ENCODE measurements at regions not wholly inside any gene's neighbourhood (a gene's known extent, or its start where the extent isn't known, plus 50 kb on each side); places are given as distances from the start of the nearest gene placed in this dataset.

GRCh38 chr11:119520400-119520799, 97.4 kb upstream of the THY1 start:
- no peak for DNase-seq

GRCh38 chr11:119519796-119520195, 96.8 kb upstream of the THY1 start:
- no peak for DNase-seq

- no peak for DNase-seq
Observed at GRCh38 chr11:119518746-119519730, 96.1 kb upstream of the THY1 start.

- no peak for DNase-seq
Observed at GRCh38 chr11:119515771-119516400, 92.9 kb upstream of the THY1 start.

GRCh38 chr11:119513806-119514170, 90.8 kb upstream of the THY1 start:
- DNase-seq: no peak

GRCh38 chr11:119513131-119513805, 90.3 kb upstream of the THY1 start:
- no peak for DNase-seq

GRCh38 chr11:119512369-119512768, 89.4 kb upstream of the THY1 start:
- DNase-seq: no peak

GRCh38 chr11:119511614-119512306, 88.8 kb upstream of the THY1 start:
- DNase-seq: no peak

- DNase-seq: no peak
Observed at GRCh38 chr11:119509969-119510401, 87.0 kb upstream of the THY1 start.

- DNase-seq: no peak
Observed at GRCh38 chr11:119509282-119509841, 86.4 kb upstream of the THY1 start.

GRCh38 chr11:119506436-119506835, 83.5 kb upstream of the THY1 start:
- no peak for DNase-seq

- no peak for DNase-seq
Observed at GRCh38 chr11:119505861-119506260, 82.9 kb upstream of the THY1 start.

GRCh38 chr11:119505071-119505470, 82.1 kb upstream of the THY1 start:
- no peak for DNase-seq

GRCh38 chr11:119504371-119504770, 81.4 kb upstream of the THY1 start:
- DNase-seq: no peak

- no peak for DNase-seq
Observed at GRCh38 chr11:119501777-119502405, 78.9 kb upstream of the THY1 start.

- no peak for DNase-seq
Observed at GRCh38 chr11:119497717-119498116, 74.7 kb upstream of the THY1 start.

- DNase-seq: no peak
Observed at GRCh38 chr11:119496997-119497396, 74.0 kb upstream of the THY1 start.

GRCh38 chr11:119496469-119496868, 73.5 kb upstream of the THY1 start:
- DNase-seq: no peak

- DNase-seq: no peak
Observed at GRCh38 chr11:119493712-119494111, 70.7 kb upstream of the THY1 start.

GRCh38 chr11:119491753-119492510, 69.0 kb upstream of the THY1 start:
- DNase-seq: no peak

GRCh38 chr11:119490253-119491006, 67.5 kb upstream of the THY1 start:
- DNase-seq: no peak
